IPS-18c (cell line): ENCODE measurements at regions not wholly inside any gene's neighbourhood (a gene's known extent, or its start where the extent isn't known, plus 50 kb on each side); places are given as distances from the start of the nearest gene placed in this dataset.
"Not testable (repeated sequence)": the region's sequence is repeated elsewhere in the genome, so short reads cannot be mapped to it uniquely, and the experiment has no call there.

ENCODE experiments used
- H3K4me3 ChIP-seq: 2 replicates; pipeline ENCODE4 v1.7.0; 2013; ENCODE audit warnings: low read depth, mild to moderate bottlenecking, low read length, moderate library complexity; ENCODE audit not compliant: insufficient read depth
- H3K9me3 ChIP-seq: one replicate; pipeline ENCODE4 v1.6.1; 2013; ENCODE audit warnings: mild to moderate bottlenecking, low read length, moderate library complexity; ENCODE audit not compliant: control insufficient read depth, insufficient read depth

GRCh38 chr7:91603707-91604106 is 276.8 kb downstream of the MTERF1 start:
- no peaks in the 10 kb centered on the region for H3K9me3 ChIP-seq
- H3K4me3 ChIP-seq: no peak overlapping the region

- H3K4me3 ChIP-seq: no peak overlapping the region
Observed at GRCh38 chr7:91608606-91609005, 271.9 kb downstream of the MTERF1 start.

GRCh38 chr7:91609525-91609924 is 271.0 kb downstream of the MTERF1 start:
- H3K9me3 ChIP-seq: no peaks in the 10 kb centered on the region
- no peak overlapping the region for H3K4me3 ChIP-seq

More at GRCh38 chr7:91608606-91609005, 271.9 kb downstream of the MTERF1 start:
- no peaks in the 10 kb centered on the region for H3K9me3 ChIP-seq

GRCh38 chr7:91614431-91614830 is 266.1 kb downstream of the MTERF1 start:
- Histone ChIP-seq H3K4me3 (no peak overlapping the region), H3K9me3 (no peaks in the 10 kb centered on the region)

GRCh38 chr7:91618776-91619765 is 261.4 kb downstream of the MTERF1 start:
- H3K9me3 ChIP-seq: no peaks in the 10 kb centered on the region
- no peak overlapping the region for H3K4me3 ChIP-seq

- no peak overlapping the region for H3K4me3 ChIP-seq
- H3K9me3 ChIP-seq: no peaks in the 10 kb centered on the region
Observed at GRCh38 chr7:91620827-91621226, 259.7 kb downstream of the MTERF1 start.

- H3K9me3 ChIP-seq, H3K4me3 ChIP-seq: not testable (repeated sequence)
Observed at GRCh38 chr7:91627324-91627723, 253.2 kb downstream of the MTERF1 start.

GRCh38 chr7:91628742-91629141 is 251.8 kb downstream of the MTERF1 start:
- H3K9me3 ChIP-seq: no peaks in the 10 kb centered on the region
- no peak overlapping the region for H3K4me3 ChIP-seq

GRCh38 chr7:91630581-91631380 is 249.7 kb downstream of the MTERF1 start:
- Histone ChIP-seq H3K9me3 (no peaks in the 10 kb centered on the region), H3K4me3 (no peak overlapping the region)

GRCh38 chr7:91632234-91632940 is 248.1 kb downstream of the MTERF1 start:
- H3K4me3 ChIP-seq: no peak overlapping the region
- no peaks in the 10 kb centered on the region for H3K9me3 ChIP-seq

GRCh38 chr7:91633013-91633441 is 247.5 kb downstream of the MTERF1 start:
- Histone ChIP-seq H3K4me3 (no peak overlapping the region), H3K9me3 (no peaks in the 10 kb centered on the region)

- Histone ChIP-seq H3K4me3 (no peak overlapping the region), H3K9me3 (no peaks in the 10 kb centered on the region)
Observed at GRCh38 chr7:91634485-91635177, 245.9 kb downstream of the MTERF1 start.

- no peaks in the 10 kb centered on the region for H3K9me3 ChIP-seq
- no peak overlapping the region for H3K4me3 ChIP-seq
Observed at GRCh38 chr7:91636129-91636724, 244.3 kb downstream of the MTERF1 start.

- Histone ChIP-seq H3K9me3 (no peaks in the 10 kb centered on the region), H3K4me3 (no peak overlapping the region)
Observed at GRCh38 chr7:91636728-91637127, 243.8 kb downstream of the MTERF1 start.

- Histone ChIP-seq H3K4me3 (no peak overlapping the region), H3K9me3 (no peaks in the 10 kb centered on the region)
Observed at GRCh38 chr7:91644256-91644655, 236.2 kb downstream of the MTERF1 start.

- Histone ChIP-seq H3K4me3 (no peak overlapping the region), H3K9me3 (no peaks in the 10 kb centered on the region)
Observed at GRCh38 chr7:91645542-91645941, 235.0 kb downstream of the MTERF1 start.
